Prostate gland (tissue), 2 donors: ENCODE measurements at regions not wholly inside any gene's neighbourhood (a gene's known extent, or its start where the extent isn't known, plus 50 kb on each side); places are given as distances from the start of the nearest gene placed in this dataset.

Source experiments
- DNase-seq: peaks from one replicate; pipeline ENCODE4 v3.0.0-alpha.2; 2019; ENCODE audit warnings: low spot score
- H3K27ac ChIP-seq, 2 donors: fragments of 200-600 bp; sonication (generic); 2 replicates each; pipeline ENCODE4 v1.5.1; 2017 to 2019
- H3K27me3 ChIP-seq: fragments of 200-600 bp; sonication (generic); replicated peaks from 2 replicates; pipeline ENCODE4 v1.5.1; 2019; ENCODE audit not compliant: insufficient read depth
- H3K36me3 ChIP-seq, 2 donors: fragments of 200-600 bp; sonication (generic); 1 replicate in 1 of 2; 2 replicates in 1 of 2; pipeline versions ENCODE4 v1.5.1 to v1.8.1; 2017 to 2019
- H3K4me1 ChIP-seq: fragments of 200-600 bp; sonication (generic); replicated peaks from 2 replicates; pipeline ENCODE4 v1.5.1; 2019
- H3K4me3 ChIP-seq, 2 donors: fragments of 200-600 bp; sonication (generic); 2 replicates each; pipeline ENCODE4 v1.5.1; 2017 to 2019
- H3K9me3 ChIP-seq: fragments of 200-600 bp; sonication (generic); 2 replicates; pipeline ENCODE4 v1.5.1; 2017
- CTCF ChIP-seq, 4 experiments: fragments of 200-600 bp in 2 of 4; fragments of 450-650 bp in 2 of 4; sonication (generic) in 2 of 4; IDR thresholded peaks; 1 replicate in 3 of 4; 2 replicates in 1 of 4; pipeline ENCODE4 v1.5.1; 2016 to 2019; ENCODE audit warnings: antibody characterized with exemption in 4 of 4, mild to moderate bottlenecking in 2 of 4, moderate library complexity in 2 of 4
- POLR2A ChIP-seq: fragments of 450-650 bp; IDR thresholded peaks from one replicate; pipeline ENCODE4 v1.6.1; 2016; ENCODE audit warnings: antibody characterized with exemption, mild to moderate bottlenecking
- POLR2AphosphoS5 ChIP-seq: sonication (generic); formaldehyde crosslinking; IDR thresholded peaks from one replicate; pipeline ENCODE4 v1.6.1; 2017; ENCODE audit warnings: antibody characterized with exemption
- WGBS: methylation state at CpG from one replicate; pipeline ENCODE4 v1.1.5; 2018; 5-methylcytosine and 5-hydroxymethylcytosine counted together
- intact Hi-C: fragments of 100-400 bp; cut with DNase I; formaldehyde crosslinking; loops from one replicate; pipeline ENCODE4 v1.14.2; 2022

GRCh38 chr20:60760256-60761000 lies 491.6 kb upstream of the CDH4 start:
- no peak for DNase-seq
- no peak for TF ChIP-seq POLR2A
- TF ChIP-seq CTCF (IDR thresholded peaks at IDR 0.05), result no peak
- no peak for TF ChIP-seq POLR2AphosphoS5
- Histone ChIP-seq H3K27ac (no peak overlapping the region), H3K4me3 (no peak overlapping the region), H3K27me3 (peaks cover 4% of the 10 kb centered on the region), H3K4me1 (no peaks in the 10 kb centered on the region), H3K9me3 (no peaks in the 10 kb centered on the region), H3K36me3 (no peaks in the 10 kb centered on the region)
- intact Hi-C loops, result no loop called here
- 52% methylated on average over 6 of the region's 6 CpGs for WGBS

GRCh38 chr20:60761056-60761455 lies 491.0 kb upstream of the CDH4 start:
- intact Hi-C loops, result no loop called here
- Histone ChIP-seq H3K27me3 (peaks cover 4% of the 10 kb centered on the region), H3K4me1 (no peaks in the 10 kb centered on the region), H3K4me3 (no peak overlapping the region), H3K27ac (no peak overlapping the region), H3K36me3 (no peaks in the 10 kb centered on the region), H3K9me3 (no peaks in the 10 kb centered on the region)
- no peak for DNase-seq
- TF ChIP-seq POLR2A (no peak), POLR2AphosphoS5 (no peak), CTCF (IDR thresholded peaks at IDR 0.05) (no peak)
- WGBS, result 40% methylated on average over 9 of the region's 9 CpGs

GRCh38 chr20:60762386-60762785 lies 489.7 kb upstream of the CDH4 start:
- Histone ChIP-seq H3K27ac (no peak overlapping the region), H3K4me1 (no peaks in the 10 kb centered on the region), H3K27me3 (peaks cover 4% of the 10 kb centered on the region), H3K4me3 (no peak overlapping the region), H3K9me3 (no peaks in the 10 kb centered on the region), H3K36me3 (no peaks in the 10 kb centered on the region)
- intact Hi-C loops, result no loop called here
- DNase-seq, result no peak
- no peak for TF ChIP-seq CTCF (IDR thresholded peaks at IDR 0.05)
- no peak for TF ChIP-seq POLR2A
- no peak for TF ChIP-seq POLR2AphosphoS5
- WGBS, result over 99% methylated on average over 6 of the region's 6 CpGs

- intact Hi-C loops, result no loop called here
- DNase-seq, result no peak
- Histone ChIP-seq H3K4me3 (no peak overlapping the region), H3K9me3 (no peaks in the 10 kb centered on the region), H3K27me3 (peaks cover 4% of the 10 kb centered on the region), H3K4me1 (no peaks in the 10 kb centered on the region), H3K36me3 (no peaks in the 10 kb centered on the region), H3K27ac (no peak overlapping the region)
- TF ChIP-seq CTCF (IDR thresholded peaks at IDR 0.05), result no peak
- TF ChIP-seq POLR2A, result no peak
- TF ChIP-seq POLR2AphosphoS5, result no peak
- 95% methylated on average over 4 of the region's 4 CpGs for WGBS
These were observed 487.7 kb upstream of the CDH4 start for GRCh38 chr20:60764328-60764727.

GRCh38 chr20:60764771-60765170 lies 487.3 kb upstream of the CDH4 start:
- no peak for TF ChIP-seq POLR2AphosphoS5
- TF ChIP-seq CTCF (IDR thresholded peaks at IDR 0.05), result no peak
- TF ChIP-seq POLR2A, result no peak
- WGBS, result 79% methylated on average over 9 of the region's 9 CpGs
- intact Hi-C loops, result no loop called here

More at GRCh38 chr20:60764771-60765170, 487.3 kb upstream of the CDH4 start:
- no peaks in the 10 kb centered on the region for H3K4me1 ChIP-seq
- no peak for DNase-seq
- H3K36me3 ChIP-seq, result no peaks in the 10 kb centered on the region
- no peak overlapping the region for H3K4me3 ChIP-seq
- no peaks in the 10 kb centered on the region for H3K9me3 ChIP-seq
- peaks cover 4% of the 10 kb centered on the region for H3K27me3 ChIP-seq
- no peak overlapping the region for H3K27ac ChIP-seq
